GM21717 (cell line): ENCODE measurements at regions not wholly inside any gene's neighbourhood (a gene's known extent, or its start where the extent isn't known, plus 50 kb on each side); places are given as distances from the start of the nearest gene placed in this dataset.

Experiments
- ATAC-seq: cut with Tn5 transposase; IDR thresholded peaks from one replicate; pipeline ENCODE4 v1.9.1; 2021; ENCODE audit warnings: mild to moderate bottlenecking, moderate library complexity; ENCODE audit not compliant: unreplicated experiment

- ATAC-seq, result no peak
These were observed 764.9 kb downstream of the TECRL start for GRCh38 chr4:63644396-63644795.

GRCh38 chr4:63637270-63637669, 772.0 kb downstream of the TECRL start:
- no peak for ATAC-seq

GRCh38 chr4:63632858-63633257, 776.4 kb downstream of the TECRL start:
- ATAC-seq, result no peak

GRCh38 chr4:63620271-63620670, 789.0 kb downstream of the TECRL start:
- ATAC-seq, result no peak

GRCh38 chr4:63619771-63620170, 789.5 kb downstream of the TECRL start:
- no peak for ATAC-seq

- ATAC-seq, result no peak
These were observed 790.1 kb downstream of the TECRL start for GRCh38 chr4:63618883-63619718.

- ATAC-seq, result no peak
These were observed 801.9 kb downstream of the TECRL start for GRCh38 chr4:63607169-63607872.

GRCh38 chr4:63589796-63590195, 819.5 kb downstream of the TECRL start:
- no peak for ATAC-seq

GRCh38 chr4:63583561-63583960, 825.7 kb downstream of the TECRL start:
- ATAC-seq, result no peak

- no peak for ATAC-seq
These were observed 826.2 kb downstream of the TECRL start for GRCh38 chr4:63583007-63583406.

GRCh38 chr4:63580796-63581475, 828.3 kb downstream of the TECRL start:
- ATAC-seq, result peak; percentile 85

- ATAC-seq, result no peak
These were observed 830.9 kb downstream of the TECRL start for GRCh38 chr4:63578383-63578782.

- no peak for ATAC-seq
These were observed 842.6 kb downstream of the TECRL start for GRCh38 chr4:63566658-63567057.

- no peak for ATAC-seq
These were observed 845.8 kb downstream of the TECRL start for GRCh38 chr4:63563288-63564014.

- ATAC-seq, result no peak
These were observed 850.5 kb downstream of the TECRL start for GRCh38 chr4:63558709-63559108.

- ATAC-seq, result no peak
These were observed 852.9 kb downstream of the TECRL start for GRCh38 chr4:63556332-63556731.

GRCh38 chr4:63553123-63553522, 856.1 kb downstream of the TECRL start:
- no peak for ATAC-seq

- ATAC-seq, result no peak
These were observed 867.4 kb downstream of the TECRL start for GRCh38 chr4:63541828-63542227.

- ATAC-seq, result no peak
These were observed 879.5 kb downstream of the TECRL start for GRCh38 chr4:63529581-63530337.

- ATAC-seq, result no peak
These were observed 880.8 kb downstream of the TECRL start for GRCh38 chr4:63528256-63528991.
